Esophagus muscularis mucosa (tissue), 4 donors: ENCODE measurements at regions not wholly inside any gene's neighbourhood (a gene's known extent, or its start where the extent isn't known, plus 50 kb on each side); places are given as distances from the start of the nearest gene placed in this dataset.

Source experiments
- DNase-seq: peaks from one replicate; pipeline ENCODE4 v3.0.0-alpha.2; 2017; ENCODE audit errors: extremely low spot score
- H3K27ac ChIP-seq, 4 donors: fragments of 200-600 bp; sonication (generic); replicated peaks in 1 of 4; 1 replicate in 3 of 4; 2 replicates in 1 of 4; pipeline ENCODE4 v1.5.1; 2016 to 2019; ENCODE audit warnings: mild to moderate bottlenecking in 1 of 4
- H3K27me3 ChIP-seq, 4 donors: fragments of 200-600 bp; sonication (generic); one replicate each; pipeline versions ENCODE4 v1.5.1 to v1.6.0; 2016 to 2019
- H3K36me3 ChIP-seq, 4 donors: fragments of 200-600 bp; sonication (generic); one replicate each; pipeline ENCODE4 v1.5.1; 2016 to 2019
- H3K4me1 ChIP-seq, 4 donors: fragments of 200-600 bp; sonication (generic); one replicate each; pipeline ENCODE4 v1.5.1; 2016 to 2019
- H3K4me3 ChIP-seq, 4 donors: fragments of 200-600 bp; sonication (generic); 1 replicate in 2 of 4; 2 replicates in 2 of 4; pipeline ENCODE4 v1.5.1; 2016 to 2019; ENCODE audit warnings: mild to moderate bottlenecking in 4 of 4, moderate library complexity in 1 of 4
- H3K9me3 ChIP-seq, 4 donors: fragments of 200-600 bp; sonication (generic); 1 replicate in 3 of 4; 2 replicates in 1 of 4; pipeline ENCODE4 v1.5.1; 2016 to 2019
- EP300 ChIP-seq: sonication (generic); formaldehyde crosslinking; IDR thresholded peaks from one replicate; pipeline ENCODE4 v1.6.1; 2017; ENCODE audit warnings: antibody characterized with exemption
- POLR2A ChIP-seq: fragments of 450-650 bp; IDR thresholded peaks from one replicate; pipeline ENCODE4 v1.6.1; 2017; ENCODE audit warnings: antibody characterized with exemption, moderate library complexity, mild to moderate bottlenecking, low read depth
- POLR2AphosphoS5 ChIP-seq, 2 donors: sonication (generic); formaldehyde crosslinking; IDR thresholded peaks; one replicate each; pipeline ENCODE4 v1.6.1; 2017; ENCODE audit warnings: antibody characterized with exemption in 2 of 2
- WGBS: methylation state at CpG from one replicate; pipeline ENCODE4 v1.1.5; 2018; 5-methylcytosine and 5-hydroxymethylcytosine counted together
- intact Hi-C: fragments of 100-400 bp; cut with DNase I; formaldehyde crosslinking; loops from one replicate; pipeline ENCODE4 v1.15.1; 2023
- TF ChIP-seq, protein P1 (sequence below), 3 experiments: fragments of 200-600 bp in 2 of 3; fragments of 450-650 bp in 1 of 3; sonication (generic) in 2 of 3; IDR thresholded peaks; one replicate each; pipeline ENCODE4 v1.5.1; 2017 to 2019; ENCODE audit warnings: antibody characterized with exemption in 3 of 3, mild to moderate bottlenecking in 2 of 3, moderate library complexity in 1 of 3

DNA sequence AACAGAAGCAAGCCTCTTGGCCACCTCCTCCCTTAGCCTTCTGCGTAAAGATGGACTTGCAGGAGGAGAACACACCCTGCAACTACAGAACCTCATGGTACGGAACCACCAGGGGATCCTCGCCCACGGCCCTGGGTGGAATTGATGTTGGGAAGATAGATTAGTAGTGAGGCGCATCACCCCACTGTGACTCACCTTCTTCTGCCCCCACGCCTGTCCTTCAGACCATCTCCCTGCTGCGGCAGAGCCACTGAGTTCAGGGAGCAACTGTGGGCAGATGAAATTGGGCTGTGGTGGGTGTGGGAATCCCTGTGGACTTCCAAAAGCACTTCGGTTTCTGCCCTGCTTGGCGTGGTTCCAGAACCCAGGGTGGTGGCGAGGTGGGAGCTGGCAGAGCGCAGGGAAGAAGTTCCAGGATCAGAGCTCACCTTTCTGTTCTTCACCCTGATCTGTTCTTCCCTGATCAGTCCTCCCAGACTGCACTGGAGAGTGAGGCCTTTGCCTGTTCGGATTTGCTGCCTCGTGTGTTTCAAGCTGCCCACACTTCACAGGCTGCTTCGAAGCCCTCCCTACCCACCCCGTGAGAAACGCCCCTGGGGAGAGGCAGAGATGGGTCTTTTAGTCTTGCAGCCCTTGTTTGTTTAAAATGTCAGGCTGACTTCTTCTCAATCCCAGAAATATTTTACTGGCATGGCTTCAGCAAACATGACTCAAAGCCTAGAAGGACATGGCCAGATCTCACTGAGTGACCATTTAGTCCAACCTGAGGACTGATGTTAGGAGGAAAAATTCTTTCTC lies 92.8 kb upstream of the MLN start:
- intact Hi-C loops: no loop called here
- Histone ChIP-seq H3K4me3 (no peak overlapping the region), H3K27me3 (peaks cover 0 to 14% (median 0%) of the 10 kb centered on the region in 4 donors), H3K9me3 (no peaks in the 10 kb centered on the region), H3K27ac (no peak overlapping the region), H3K4me1 (peaks cover 5 to 23% (median 22%) of the 10 kb centered on the region in 4 donors), H3K36me3 (no peaks in the 10 kb centered on the region)
- TF ChIP-seq, protein P1, sequence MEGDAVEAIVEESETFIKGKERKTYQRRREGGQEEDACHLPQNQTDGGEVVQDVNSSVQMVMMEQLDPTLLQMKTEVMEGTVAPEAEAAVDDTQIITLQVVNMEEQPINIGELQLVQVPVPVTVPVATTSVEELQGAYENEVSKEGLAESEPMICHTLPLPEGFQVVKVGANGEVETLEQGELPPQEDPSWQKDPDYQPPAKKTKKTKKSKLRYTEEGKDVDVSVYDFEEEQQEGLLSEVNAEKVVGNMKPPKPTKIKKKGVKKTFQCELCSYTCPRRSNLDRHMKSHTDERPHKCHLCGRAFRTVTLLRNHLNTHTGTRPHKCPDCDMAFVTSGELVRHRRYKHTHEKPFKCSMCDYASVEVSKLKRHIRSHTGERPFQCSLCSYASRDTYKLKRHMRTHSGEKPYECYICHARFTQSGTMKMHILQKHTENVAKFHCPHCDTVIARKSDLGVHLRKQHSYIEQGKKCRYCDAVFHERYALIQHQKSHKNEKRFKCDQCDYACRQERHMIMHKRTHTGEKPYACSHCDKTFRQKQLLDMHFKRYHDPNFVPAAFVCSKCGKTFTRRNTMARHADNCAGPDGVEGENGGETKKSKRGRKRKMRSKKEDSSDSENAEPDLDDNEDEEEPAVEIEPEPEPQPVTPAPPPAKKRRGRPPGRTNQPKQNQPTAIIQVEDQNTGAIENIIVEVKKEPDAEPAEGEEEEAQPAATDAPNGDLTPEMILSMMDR (IDR thresholded peaks at IDR 0.05): no peak
- TF ChIP-seq EP300 (no peak), POLR2AphosphoS5 (IDR thresholded peaks at IDR 0.05) (no peak)
- 64% methylated on average over 16 of the region's 16 CpGs for WGBS
- DNase-seq: no peak

DNA sequence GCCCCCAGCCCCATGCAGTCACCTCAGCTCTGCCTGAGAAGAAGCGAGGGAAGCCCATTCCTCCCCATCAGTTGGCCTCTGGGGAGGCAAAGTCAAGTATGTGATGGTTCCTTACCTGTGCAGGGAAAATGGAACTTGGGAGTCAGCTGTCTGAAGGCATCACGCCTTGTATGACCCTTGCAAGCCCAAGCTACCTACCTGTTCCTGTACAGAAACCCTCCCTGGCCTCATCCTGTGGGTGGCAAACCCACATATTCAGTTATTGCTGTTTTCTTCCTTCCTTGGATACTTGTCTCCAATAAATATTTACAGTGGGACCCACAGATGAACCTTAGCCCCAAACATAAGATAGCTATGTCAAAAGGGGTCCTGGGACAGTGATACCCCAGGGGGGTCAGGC lies 92.2 kb upstream of the MLN start:
- no peak overlapping the region for H3K27ac ChIP-seq
- H3K4me3 ChIP-seq: no peak overlapping the region
- no peak for TF ChIP-seq EP300
- TF ChIP-seq POLR2AphosphoS5 (IDR thresholded peaks at IDR 0.05): no peak
- no peak for TF ChIP-seq POLR2A
- TF ChIP-seq, protein P1 (IDR thresholded peaks at IDR 0.05): no peak
- intact Hi-C loops: no loop called here
- no peak for DNase-seq
- no peaks in the 10 kb centered on the region for H3K36me3 ChIP-seq
- H3K4me1 ChIP-seq: peaks cover 5 to 23% (median 22%) of the 10 kb centered on the region in 4 donors
- H3K9me3 ChIP-seq: no peaks in the 10 kb centered on the region
- H3K27me3 ChIP-seq: peaks cover 0 to 18% (median 0%) of the 10 kb centered on the region in 4 donors
- WGBS: 90% methylated on average over 2 of the region's 2 CpGs

DNA sequence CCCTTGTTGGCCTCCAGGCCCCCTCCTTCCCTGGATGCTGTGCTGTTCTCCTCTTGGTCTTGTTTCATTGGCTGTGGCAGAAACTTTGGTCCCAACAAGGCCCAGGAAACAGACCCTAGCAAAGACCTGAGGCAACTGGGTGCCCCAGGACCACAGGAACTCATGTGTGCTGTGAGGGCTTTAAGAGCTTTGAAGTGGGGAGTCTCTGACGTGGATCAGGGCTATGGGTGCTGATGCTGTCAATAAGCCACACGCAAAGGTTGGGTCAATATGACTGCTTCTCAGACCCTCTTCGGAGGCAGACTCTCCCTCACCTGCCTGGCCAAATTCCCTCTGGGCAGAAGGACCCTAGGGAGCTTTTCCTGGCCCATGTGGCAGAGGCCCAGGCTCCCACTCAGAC lies 91.5 kb upstream of the MLN start:
- no CpG with 5 or more reads among the region's 3 CpGs for WGBS
- peaks cover 5 to 23% (median 22%) of the 10 kb centered on the region in 4 donors for H3K4me1 ChIP-seq
- intact Hi-C loops: no loop called here
- no peaks in the 10 kb centered on the region for H3K36me3 ChIP-seq
- no peak for DNase-seq
- TF ChIP-seq POLR2AphosphoS5 (IDR thresholded peaks at IDR 0.05) (no peak), EP300 (no peak), POLR2A (no peak)
- TF ChIP-seq, protein P1 (IDR thresholded peaks at IDR 0.05): no peak
- no peak overlapping the region for H3K27ac ChIP-seq
- H3K27me3 ChIP-seq: peaks cover 0 to 14% (median 0%) of the 10 kb centered on the region in 4 donors
- no peak overlapping the region for H3K4me3 ChIP-seq
- no peaks in the 10 kb centered on the region for H3K9me3 ChIP-seq

DNA sequence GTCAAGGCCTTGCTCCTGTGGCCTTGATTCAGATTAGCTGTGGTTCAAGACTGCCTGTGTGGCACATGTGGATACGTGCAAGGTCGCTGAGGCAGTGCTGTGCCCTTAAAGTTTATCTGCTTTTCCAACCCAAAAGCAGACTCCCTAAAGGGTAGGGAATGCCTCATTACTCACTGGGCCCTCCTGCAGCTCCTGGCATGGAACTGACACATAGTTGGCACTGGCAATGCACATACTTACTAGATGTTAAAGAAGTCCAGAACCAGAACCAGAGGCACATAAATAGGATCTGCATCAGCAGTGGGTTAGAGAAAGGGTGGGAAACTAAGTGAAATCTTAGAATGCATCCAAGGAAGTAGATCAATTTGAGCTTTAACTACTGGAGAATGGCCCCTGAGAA lies 90.6 kb upstream of the MLN start:
- H3K4me1 ChIP-seq: peaks cover 5 to 23% (median 22%) of the 10 kb centered on the region in 4 donors
- no peaks in the 10 kb centered on the region for H3K36me3 ChIP-seq
- peaks cover 0 to 21% (median 0%) of the 10 kb centered on the region in 4 donors for H3K27me3 ChIP-seq
- WGBS: 59% methylated on average over 2 of the region's 2 CpGs
- DNase-seq: no peak
- intact Hi-C loops: no loop called here
- TF ChIP-seq EP300 (no peak), POLR2A (no peak), POLR2AphosphoS5 (IDR thresholded peaks at IDR 0.05) (no peak)
- TF ChIP-seq, protein P1 (IDR thresholded peaks at IDR 0.05): no peak
- no peak overlapping the region for H3K27ac ChIP-seq
- no peaks in the 10 kb centered on the region for H3K9me3 ChIP-seq
- no peak overlapping the region for H3K4me3 ChIP-seq
